ENCODE measurements at regions not wholly inside any gene's neighbourhood (a gene's known extent, or its start where the extent isn't known, plus 50 kb on each side); places are given as distances from the start of the nearest gene placed in this dataset.

DNA sequence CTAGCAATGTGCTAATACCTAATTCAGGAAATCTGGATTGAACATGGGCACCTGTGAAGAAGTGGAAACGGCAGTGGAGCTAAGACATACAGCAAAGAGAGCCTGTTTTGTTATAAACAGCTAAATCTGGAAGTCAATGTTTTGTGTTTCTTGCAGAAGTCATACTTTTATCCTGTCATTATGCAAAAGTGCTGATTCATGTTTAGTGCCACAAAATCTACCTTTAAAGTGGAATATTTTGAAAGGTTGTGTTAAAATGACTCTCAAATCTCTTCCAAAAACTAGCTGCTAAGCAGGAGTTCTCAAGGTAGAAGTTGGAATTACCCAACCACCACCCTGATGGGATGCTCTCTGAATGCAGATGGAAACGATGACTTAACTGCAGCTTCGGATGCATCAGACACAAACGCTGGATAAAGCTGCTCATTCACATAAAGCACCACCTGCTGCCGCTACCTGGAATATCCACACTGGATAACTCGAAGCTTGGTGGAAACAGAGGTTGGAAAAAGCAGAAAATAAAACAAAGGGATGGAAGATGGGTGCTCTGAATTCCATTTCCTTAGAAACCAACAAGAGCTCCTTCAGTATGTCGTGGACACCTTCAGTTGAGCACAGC, 132.6 kb upstream of the ZNF236 start:
- DNase-seq, result no peak
- no peak for ATAC-seq
- Histone ChIP-seq H3F3A (ENCODE audit: low read length, unreplicated experiment) (no peaks in the 10 kb centered on the region), H3K36me3 (ENCODE audit: low read depth, low read length) (no peaks in the 10 kb centered on the region), H3K79me2 (ENCODE audit: low read length) (no peaks in the 10 kb centered on the region), H3K4me2 (ENCODE audit: low read length) (no peak overlapping the region), H3K9me2 (replicated peaks; ENCODE audit: low read length) (no peaks in the 10 kb centered on the region), H2AFZ (ENCODE audit: low read length) (no peak overlapping the region), H3K27ac (ENCODE audit: low read length) (no peak overlapping the region), H3K27me3 (ENCODE audit: low read length) (peaks cover 81% of the 10 kb centered on the region), H3K4me3 (ENCODE audit: low read length) (no peak overlapping the region), H4K20me1 (ENCODE audit: low read length) (no peaks in the 10 kb centered on the region), H3K4me1 (ENCODE audit: insufficient read depth, low read length) (no peaks in the 10 kb centered on the region), H3K9ac (ENCODE audit: low read length) (no peak overlapping the region), H3K9me3 (ENCODE audit: low read length) (no peaks in the 10 kb centered on the region)
- no peak for TF ChIP-seq EZH2 (IDR thresholded peaks at IDR 0.05; ENCODE audit: low read length, unreplicated experiment)
- TF ChIP-seq, protein P1, sequence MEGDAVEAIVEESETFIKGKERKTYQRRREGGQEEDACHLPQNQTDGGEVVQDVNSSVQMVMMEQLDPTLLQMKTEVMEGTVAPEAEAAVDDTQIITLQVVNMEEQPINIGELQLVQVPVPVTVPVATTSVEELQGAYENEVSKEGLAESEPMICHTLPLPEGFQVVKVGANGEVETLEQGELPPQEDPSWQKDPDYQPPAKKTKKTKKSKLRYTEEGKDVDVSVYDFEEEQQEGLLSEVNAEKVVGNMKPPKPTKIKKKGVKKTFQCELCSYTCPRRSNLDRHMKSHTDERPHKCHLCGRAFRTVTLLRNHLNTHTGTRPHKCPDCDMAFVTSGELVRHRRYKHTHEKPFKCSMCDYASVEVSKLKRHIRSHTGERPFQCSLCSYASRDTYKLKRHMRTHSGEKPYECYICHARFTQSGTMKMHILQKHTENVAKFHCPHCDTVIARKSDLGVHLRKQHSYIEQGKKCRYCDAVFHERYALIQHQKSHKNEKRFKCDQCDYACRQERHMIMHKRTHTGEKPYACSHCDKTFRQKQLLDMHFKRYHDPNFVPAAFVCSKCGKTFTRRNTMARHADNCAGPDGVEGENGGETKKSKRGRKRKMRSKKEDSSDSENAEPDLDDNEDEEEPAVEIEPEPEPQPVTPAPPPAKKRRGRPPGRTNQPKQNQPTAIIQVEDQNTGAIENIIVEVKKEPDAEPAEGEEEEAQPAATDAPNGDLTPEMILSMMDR (conservative IDR thresholded peaks at IDR 0.05; ENCODE audit: low read depth, low read length), result 0 out of 2 replicates have a peak, but pooled peaks have one; percentile 18
- POLR2A ChIA-PET (ENCODE audit: unreplicated experiment), result no interaction called here
- no TSS peak for BruUV-seq (replicated peaks)
- intact Hi-C loops (cut with micrococcal nuclease), result no loop called here
- CTCF ChIA-PET, result no interaction called here

DNA sequence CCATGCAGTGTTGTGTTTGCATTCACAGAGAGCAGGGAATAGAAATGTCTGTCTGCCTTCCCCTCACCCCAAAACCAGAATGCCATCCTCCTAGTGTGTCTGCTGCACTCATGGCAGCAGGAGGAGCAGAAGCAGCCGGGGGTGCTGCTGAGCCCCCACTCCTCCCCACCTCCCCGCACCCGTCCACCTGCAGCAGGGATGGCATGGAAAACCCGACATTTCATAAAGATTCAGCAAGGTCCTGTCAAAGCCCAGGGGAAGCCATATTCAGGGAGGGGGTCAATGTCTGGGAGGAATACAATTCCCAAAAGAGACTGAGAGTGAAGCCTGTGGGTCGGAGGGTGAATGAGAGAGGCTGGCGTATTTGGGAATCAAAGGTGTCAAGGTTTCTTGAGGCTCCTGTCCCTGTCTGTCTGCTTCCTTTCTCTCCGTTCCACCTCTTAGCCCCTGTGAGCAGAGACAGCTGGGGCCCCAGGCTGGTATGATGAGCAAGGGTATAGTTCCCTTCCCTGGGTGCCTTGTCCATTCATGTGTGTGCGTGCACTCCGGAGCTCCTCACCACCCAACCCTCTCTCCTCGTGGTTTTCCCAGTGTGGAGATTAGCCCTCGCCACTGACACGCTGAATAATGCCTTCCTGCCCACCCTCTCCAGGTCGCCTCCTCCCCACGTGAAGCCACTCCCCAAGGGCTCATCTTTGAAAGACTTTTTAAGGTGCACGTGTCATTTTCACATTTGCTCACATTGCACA, 133.5 kb upstream of the ZNF236 start:
- ATAC-seq (no peak), DNase-seq (no peak)
- H3K4me2 ChIP-seq (ENCODE audit: low read length), result no peak overlapping the region
- intact Hi-C loops (cut with micrococcal nuclease), result no loop called here
- H4K20me1 ChIP-seq (ENCODE audit: low read length), result no peaks in the 10 kb centered on the region
- H3K9ac ChIP-seq (ENCODE audit: low read length), result no peak overlapping the region
- H3F3A ChIP-seq (ENCODE audit: low read length, unreplicated experiment), result no peaks in the 10 kb centered on the region
- H3K27me3 ChIP-seq (ENCODE audit: low read length), result peaks cover 83% of the 10 kb centered on the region
- no peaks in the 10 kb centered on the region for H3K9me3 ChIP-seq (ENCODE audit: low read length)
- ChIA-PET CTCF (no interaction called here), POLR2A (ENCODE audit: unreplicated experiment) (no interaction called here)
- no peaks in the 10 kb centered on the region for H3K79me2 ChIP-seq (ENCODE audit: low read length)
- no peak overlapping the region for H2AFZ ChIP-seq (ENCODE audit: low read length)
- H3K27ac ChIP-seq (ENCODE audit: low read length), result no peak overlapping the region
- no peaks in the 10 kb centered on the region for H3K4me1 ChIP-seq (ENCODE audit: insufficient read depth, low read length)
- no peaks in the 10 kb centered on the region for H3K9me2 ChIP-seq (replicated peaks; ENCODE audit: low read length)
- BruUV-seq (replicated peaks), result no TSS peak
- TF ChIP-seq, protein P1 (conservative IDR thresholded peaks at IDR 0.05; ENCODE audit: low read depth, low read length), result no peak
- TF ChIP-seq EZH2 (IDR thresholded peaks at IDR 0.05; ENCODE audit: low read length, unreplicated experiment) (no peak), EZH2phosphoT487 (IDR thresholded peaks at IDR 0.05; ENCODE audit: borderline replicate concordance, low read length) (peak; percentile 53; the same call in 1 of the 2 replicates)
- H3K4me3 ChIP-seq (ENCODE audit: low read length), result no peak overlapping the region
- no peaks in the 10 kb centered on the region for H3K36me3 ChIP-seq (ENCODE audit: low read depth, low read length)
